ENCODE measurements at regions not wholly inside any gene's neighbourhood (a gene's known extent, or its start where the extent isn't known, plus 50 kb on each side); places are given as distances from the start of the nearest gene placed in this dataset.

- H3K4me3 Mint-ChIP-seq = no peak overlapping the region
- CTCF ChIA-PET = interaction anchor here (0.7 to 1.1 kb wide), 2 partner anchors 13 to 72 kb away, joined by 3 read pairs; no protein-coding TSS in a partner anchor
- no peak for TF ChIP-seq PRRX2 (CRISPR knock-in tag; IDR thresholded peaks at IDR 0.05)
- no peak for TF ChIP-seq GTF2I (CRISPR knock-in tag; conservative IDR thresholded peaks at IDR 0.05)
- TF ChIP-seq, protein P1, sequence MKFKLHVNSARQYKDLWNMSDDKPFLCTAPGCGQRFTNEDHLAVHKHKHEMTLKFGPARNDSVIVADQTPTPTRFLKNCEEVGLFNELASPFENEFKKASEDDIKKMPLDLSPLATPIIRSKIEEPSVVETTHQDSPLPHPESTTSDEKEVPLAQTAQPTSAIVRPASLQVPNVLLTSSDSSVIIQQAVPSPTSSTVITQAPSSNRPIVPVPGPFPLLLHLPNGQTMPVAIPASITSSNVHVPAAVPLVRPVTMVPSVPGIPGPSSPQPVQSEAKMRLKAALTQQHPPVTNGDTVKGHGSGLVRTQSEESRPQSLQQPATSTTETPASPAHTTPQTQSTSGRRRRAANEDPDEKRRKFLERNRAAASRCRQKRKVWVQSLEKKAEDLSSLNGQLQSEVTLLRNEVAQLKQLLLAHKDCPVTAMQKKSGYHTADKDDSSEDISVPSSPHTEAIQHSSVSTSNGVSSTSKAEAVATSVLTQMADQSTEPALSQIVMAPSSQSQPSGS (CRISPR knock-in tag; IDR thresholded peaks at IDR 0.05; ENCODE audit: borderline replicate concordance, low read depth) = no peak
- no peak for TF ChIP-seq ESRRA (CRISPR knock-in tag; IDR thresholded peaks at IDR 0.05; ENCODE audit: borderline replicate concordance)
- TF ChIP-seq TEAD1 (CRISPR knock-in tag; IDR thresholded peaks at IDR 0.05) = no peak
- TF ChIP-seq, protein P2, sequence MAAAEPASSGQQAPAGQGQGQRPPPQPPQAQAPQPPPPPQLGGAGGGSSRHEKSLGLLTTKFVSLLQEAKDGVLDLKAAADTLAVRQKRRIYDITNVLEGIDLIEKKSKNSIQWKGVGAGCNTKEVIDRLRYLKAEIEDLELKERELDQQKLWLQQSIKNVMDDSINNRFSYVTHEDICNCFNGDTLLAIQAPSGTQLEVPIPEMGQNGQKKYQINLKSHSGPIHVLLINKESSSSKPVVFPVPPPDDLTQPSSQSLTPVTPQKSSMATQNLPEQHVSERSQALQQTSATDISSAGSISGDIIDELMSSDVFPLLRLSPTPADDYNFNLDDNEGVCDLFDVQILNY (CRISPR knock-in tag; IDR thresholded peaks at IDR 0.05) = no peak
- no peak for TF ChIP-seq ZNF416 (CRISPR knock-in tag; IDR thresholded peaks at IDR 0.05)
- no peak for TF ChIP-seq ZNF423 (CRISPR knock-in tag; IDR thresholded peaks at IDR 0.05)
- TF ChIP-seq, protein P3, sequence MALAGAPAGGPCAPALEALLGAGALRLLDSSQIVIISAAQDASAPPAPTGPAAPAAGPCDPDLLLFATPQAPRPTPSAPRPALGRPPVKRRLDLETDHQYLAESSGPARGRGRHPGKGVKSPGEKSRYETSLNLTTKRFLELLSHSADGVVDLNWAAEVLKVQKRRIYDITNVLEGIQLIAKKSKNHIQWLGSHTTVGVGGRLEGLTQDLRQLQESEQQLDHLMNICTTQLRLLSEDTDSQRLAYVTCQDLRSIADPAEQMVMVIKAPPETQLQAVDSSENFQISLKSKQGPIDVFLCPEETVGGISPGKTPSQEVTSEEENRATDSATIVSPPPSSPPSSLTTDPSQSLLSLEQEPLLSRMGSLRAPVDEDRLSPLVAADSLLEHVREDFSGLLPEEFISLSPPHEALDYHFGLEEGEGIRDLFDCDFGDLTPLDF (CRISPR knock-in tag; IDR thresholded peaks at IDR 0.05) = no peak
- no peak for TF ChIP-seq ZNF512 (CRISPR knock-in tag; IDR thresholded peaks at IDR 0.05; ENCODE audit: borderline replicate concordance)
- TF ChIP-seq TCF7 (CRISPR knock-in tag; IDR thresholded peaks at IDR 0.05; ENCODE audit: low read depth) = no peak
- TF ChIP-seq HMGA2 (CRISPR knock-in tag; IDR thresholded peaks at IDR 0.05) = no peak
- TF ChIP-seq ZNF396 (CRISPR knock-in tag; IDR thresholded peaks at IDR 0.05; ENCODE audit: borderline replicate concordance) = no peak
- no peak for TF ChIP-seq FOXK1 (CRISPR knock-in tag; IDR thresholded peaks at IDR 0.05)
- H3K36me3 Mint-ChIP-seq = peaks cover 4% of the 10 kb centered on the region
- no peaks in the 10 kb centered on the region for H3K4me1 Mint-ChIP-seq
- H3K27ac Mint-ChIP-seq = no peak overlapping the region
- peaks cover 23% of the 10 kb centered on the region for H3K9me3 Mint-ChIP-seq
- no peaks in the 10 kb centered on the region for H3K27me3 Mint-ChIP-seq (ENCODE audit: low read depth)
- ATAC-seq = no peak
- POLR2A ChIA-PET = no interaction called here
- DNase-seq (ENCODE audit: low spot score) = no peak
Observed at GRCh38 chr2:173521450-173522192, 166.9 kb downstream of the CDCA7 start.

DNA sequence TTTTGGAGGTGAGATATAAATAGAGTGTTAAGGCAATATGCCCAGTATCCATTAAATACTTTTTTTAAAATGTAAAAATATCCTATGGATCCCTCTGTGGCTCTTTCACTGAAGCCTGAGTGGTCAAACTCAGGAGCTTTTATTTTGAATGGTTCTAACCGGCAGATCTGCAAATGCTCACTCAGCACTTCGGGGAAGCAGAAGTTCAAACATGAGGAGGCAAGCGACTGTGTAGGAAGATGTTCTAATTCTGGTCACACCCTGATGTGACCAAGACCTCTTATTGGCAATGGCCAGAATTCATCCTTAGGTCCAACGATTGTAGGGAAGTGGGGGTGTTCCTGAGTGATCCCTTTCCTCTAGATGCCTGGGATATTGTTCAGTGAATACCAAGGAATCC lies 168.8 kb downstream of the CDCA7 start:
- H3K9me3 Mint-ChIP-seq = peaks cover 13% of the 10 kb centered on the region
- CTCF ChIA-PET = no interaction called here
- ATAC-seq = no peak

More for the DNA sequence above, 168.8 kb downstream of the CDCA7 start:
- H3K4me1 Mint-ChIP-seq = no peaks in the 10 kb centered on the region
- TF ChIP-seq ZNF121 (CRISPR knock-in tag; IDR thresholded peaks at IDR 0.05) (no peak), SP1 (CRISPR knock-in tag; conservative IDR thresholded peaks at IDR 0.05) (no peak), IRF1 (CRISPR knock-in tag; IDR thresholded peaks at IDR 0.05) (no peak)
- TF ChIP-seq, protein P4, sequence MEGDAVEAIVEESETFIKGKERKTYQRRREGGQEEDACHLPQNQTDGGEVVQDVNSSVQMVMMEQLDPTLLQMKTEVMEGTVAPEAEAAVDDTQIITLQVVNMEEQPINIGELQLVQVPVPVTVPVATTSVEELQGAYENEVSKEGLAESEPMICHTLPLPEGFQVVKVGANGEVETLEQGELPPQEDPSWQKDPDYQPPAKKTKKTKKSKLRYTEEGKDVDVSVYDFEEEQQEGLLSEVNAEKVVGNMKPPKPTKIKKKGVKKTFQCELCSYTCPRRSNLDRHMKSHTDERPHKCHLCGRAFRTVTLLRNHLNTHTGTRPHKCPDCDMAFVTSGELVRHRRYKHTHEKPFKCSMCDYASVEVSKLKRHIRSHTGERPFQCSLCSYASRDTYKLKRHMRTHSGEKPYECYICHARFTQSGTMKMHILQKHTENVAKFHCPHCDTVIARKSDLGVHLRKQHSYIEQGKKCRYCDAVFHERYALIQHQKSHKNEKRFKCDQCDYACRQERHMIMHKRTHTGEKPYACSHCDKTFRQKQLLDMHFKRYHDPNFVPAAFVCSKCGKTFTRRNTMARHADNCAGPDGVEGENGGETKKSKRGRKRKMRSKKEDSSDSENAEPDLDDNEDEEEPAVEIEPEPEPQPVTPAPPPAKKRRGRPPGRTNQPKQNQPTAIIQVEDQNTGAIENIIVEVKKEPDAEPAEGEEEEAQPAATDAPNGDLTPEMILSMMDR (IDR thresholded peaks at IDR 0.05) = no peak
- TF ChIP-seq, protein P5, sequence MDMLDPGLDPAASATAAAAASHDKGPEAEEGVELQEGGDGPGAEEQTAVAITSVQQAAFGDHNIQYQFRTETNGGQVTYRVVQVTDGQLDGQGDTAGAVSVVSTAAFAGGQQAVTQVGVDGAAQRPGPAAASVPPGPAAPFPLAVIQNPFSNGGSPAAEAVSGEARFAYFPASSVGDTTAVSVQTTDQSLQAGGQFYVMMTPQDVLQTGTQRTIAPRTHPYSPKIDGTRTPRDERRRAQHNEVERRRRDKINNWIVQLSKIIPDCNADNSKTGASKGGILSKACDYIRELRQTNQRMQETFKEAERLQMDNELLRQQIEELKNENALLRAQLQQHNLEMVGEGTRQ (CRISPR knock-in tag; IDR thresholded peaks at IDR 0.05) = no peak
- no peak overlapping the region for H3K27ac Mint-ChIP-seq
- H3K27me3 Mint-ChIP-seq (ENCODE audit: low read depth) = no peaks in the 10 kb centered on the region
- POLR2A ChIA-PET = no interaction called here
- no peaks in the 10 kb centered on the region for H3K36me3 Mint-ChIP-seq
- no peak for DNase-seq (ENCODE audit: low spot score)
- H3K4me3 Mint-ChIP-seq = no peak overlapping the region

Data from WTC11 (cell line).